HUDEP-2 (cell line): ENCODE measurements at regions not wholly inside any gene's neighbourhood (a gene's known extent, or its start where the extent isn't known, plus 50 kb on each side); places are given as distances from the start of the nearest gene placed in this dataset.

ENCODE experiments used
- DNase-seq, 76 experiments: peaks; one replicate each; lab custom pipeline; 2025; ENCODE audit not compliant: unreplicated experiment in 76 of 76; lab: John Stamatoyannopoulos, UW

GRCh38 chr6:113351173-113351834 lies 505.8 kb upstream of the MARCKS start:
- peak in 5 of 76 experiments; percentile 5 to 26 (median 17) for DNase-seq

DNA sequence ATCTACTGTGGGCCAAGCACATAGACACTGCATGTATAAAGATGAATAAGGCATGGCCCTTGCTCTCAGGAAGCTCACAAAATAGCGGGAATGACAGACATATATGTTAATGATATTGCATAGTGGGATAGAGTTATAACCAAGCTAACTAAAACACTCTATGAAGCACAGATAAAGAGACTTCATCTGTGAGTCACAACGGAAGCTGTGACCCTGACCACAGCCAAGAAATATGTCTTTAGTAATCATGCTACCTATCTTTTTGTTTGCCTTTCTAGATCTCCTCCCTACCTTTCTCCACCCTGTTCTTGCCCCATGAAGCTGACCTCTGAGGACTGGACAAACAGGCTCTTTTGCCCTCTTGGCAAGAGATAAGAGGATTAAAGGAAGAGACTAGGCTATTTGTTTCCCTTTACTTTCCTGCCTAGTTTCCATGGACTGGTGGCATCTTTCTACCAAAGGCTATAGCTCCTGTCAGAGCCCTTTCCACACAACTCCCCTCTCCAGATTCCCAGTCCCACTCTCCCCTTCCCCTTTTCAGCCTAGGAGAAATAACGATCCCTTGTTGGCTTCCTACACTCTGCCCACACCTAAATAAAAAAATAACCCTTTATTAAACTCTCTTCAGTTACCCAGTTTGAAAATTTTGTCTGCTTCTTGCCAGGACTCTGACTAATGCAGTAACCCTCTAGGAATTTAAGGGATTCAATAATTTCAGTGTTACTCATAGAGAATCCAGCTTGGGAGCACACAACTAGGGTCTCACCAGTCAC lies 504.9 kb upstream of the MARCKS start:
- peak in 5 of 76 experiments; percentile 6 to 49 (median 21) for DNase-seq

GRCh38 chr6:113352831-113353230 lies 504.3 kb upstream of the MARCKS start:
- DNase-seq, result no peak

- DNase-seq, result no peak
These were observed 503.8 kb upstream of the MARCKS start for GRCh38 chr6:113353392-113353791.

- no peak for DNase-seq
These were observed 502.8 kb upstream of the MARCKS start for GRCh38 chr6:113354204-113354895.

- DNase-seq, result no peak
These were observed 501.0 kb upstream of the MARCKS start for GRCh38 chr6:113356139-113356538.

- no peak for DNase-seq
These were observed 500.1 kb upstream of the MARCKS start for GRCh38 chr6:113357041-113357440.

GRCh38 chr6:113358063-113358583 lies 499.0 kb upstream of the MARCKS start:
- no peak for DNase-seq

DNA sequence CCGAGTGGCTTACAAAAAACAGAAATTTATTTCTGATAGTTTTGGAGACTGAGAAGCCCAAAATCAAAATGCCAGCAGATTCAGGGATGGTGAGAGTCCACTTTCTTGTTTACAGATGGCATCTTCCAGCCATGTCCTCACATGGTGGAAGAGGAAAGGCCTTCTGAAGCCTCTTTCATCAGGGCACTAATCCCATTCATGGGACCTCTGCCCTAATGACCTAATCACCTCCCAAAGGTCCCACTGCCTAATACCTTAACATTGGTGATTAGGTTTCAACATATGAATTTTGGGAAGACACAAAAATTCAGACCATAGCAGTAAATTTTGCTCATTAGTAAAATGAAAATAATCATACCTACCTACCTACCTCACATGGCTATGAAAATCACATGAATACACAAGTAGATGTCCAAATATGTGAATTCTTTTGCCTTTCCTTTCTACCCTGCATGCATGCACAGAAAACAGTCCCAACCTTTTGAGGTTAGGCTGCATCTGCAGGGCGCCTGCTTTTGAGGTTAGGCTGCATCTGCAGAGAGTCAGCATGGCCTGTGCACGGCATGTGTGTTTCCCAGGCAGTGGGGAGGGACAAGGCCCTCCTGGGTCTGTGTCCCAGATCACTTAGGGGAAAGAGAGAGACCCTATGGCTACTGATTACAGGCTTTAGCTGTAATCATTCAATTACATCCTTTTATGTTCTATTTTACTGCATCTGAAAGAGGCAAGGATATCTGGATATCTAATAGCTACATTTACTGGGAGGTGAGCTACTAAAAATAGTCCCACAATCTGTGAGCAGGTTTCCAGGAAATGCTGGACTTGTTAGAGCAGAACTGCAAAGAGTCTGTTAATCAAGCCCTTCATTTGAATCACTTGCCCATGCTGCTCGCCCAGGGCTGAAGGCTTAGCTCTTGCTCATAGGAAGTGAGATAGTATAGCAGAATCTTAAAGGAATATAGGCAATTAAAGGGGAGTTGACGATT lies 497.7 kb upstream of the MARCKS start:
- DNase-seq, result no peak

- DNase-seq, result no peak
These were observed 496.0 kb upstream of the MARCKS start for GRCh38 chr6:113361014-113361645.

GRCh38 chr6:113362301-113363047 lies 494.7 kb upstream of the MARCKS start:
- DNase-seq, result peak in 3 of 76 experiments; percentile 11 to 33 (median 13)

GRCh38 chr6:113363048-113363798 lies 493.9 kb upstream of the MARCKS start:
- DNase-seq, result no peak

DNA sequence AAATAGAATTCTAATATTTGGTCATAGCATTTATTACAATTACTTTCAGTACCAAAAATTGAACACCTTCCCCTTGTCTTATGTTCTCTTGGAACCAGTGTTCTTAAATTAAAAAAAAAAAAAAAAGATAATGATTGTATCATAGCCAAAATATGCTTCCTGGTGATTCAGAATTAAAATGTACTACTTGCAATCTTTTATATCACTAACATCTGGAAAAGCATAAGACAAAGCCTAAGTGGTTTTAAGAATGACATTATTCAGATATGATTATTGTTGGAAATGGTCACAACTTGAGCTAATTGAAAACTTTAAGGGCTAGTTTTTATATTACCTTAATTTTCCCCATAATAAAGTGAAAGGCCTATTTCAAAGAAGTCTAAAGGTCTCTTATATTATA lies 493.3 kb upstream of the MARCKS start:
- DNase-seq, result no peak

DNA sequence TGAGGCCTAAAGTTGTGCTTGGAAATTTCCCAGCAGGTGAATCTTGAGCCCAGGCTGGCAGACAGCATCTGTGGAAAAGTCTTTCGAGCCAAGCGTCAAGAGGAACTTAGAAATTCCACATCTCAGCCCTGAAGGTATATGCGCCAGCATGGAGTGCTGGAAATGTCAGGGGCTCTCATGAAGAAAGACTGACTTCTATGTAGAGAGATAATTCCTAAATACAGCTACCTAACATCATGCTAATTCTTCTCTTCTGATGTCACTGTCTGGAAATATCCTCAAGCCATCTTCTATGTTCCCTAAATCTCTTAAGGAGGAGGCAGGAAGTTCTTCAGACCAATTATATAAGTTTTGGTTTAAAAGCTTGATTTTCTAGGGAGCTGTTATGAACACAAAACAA lies 492.4 kb upstream of the MARCKS start:
- no peak for DNase-seq

- no peak for DNase-seq
These were observed 492.0 kb upstream of the MARCKS start for GRCh38 chr6:113365191-113365590.

DNA sequence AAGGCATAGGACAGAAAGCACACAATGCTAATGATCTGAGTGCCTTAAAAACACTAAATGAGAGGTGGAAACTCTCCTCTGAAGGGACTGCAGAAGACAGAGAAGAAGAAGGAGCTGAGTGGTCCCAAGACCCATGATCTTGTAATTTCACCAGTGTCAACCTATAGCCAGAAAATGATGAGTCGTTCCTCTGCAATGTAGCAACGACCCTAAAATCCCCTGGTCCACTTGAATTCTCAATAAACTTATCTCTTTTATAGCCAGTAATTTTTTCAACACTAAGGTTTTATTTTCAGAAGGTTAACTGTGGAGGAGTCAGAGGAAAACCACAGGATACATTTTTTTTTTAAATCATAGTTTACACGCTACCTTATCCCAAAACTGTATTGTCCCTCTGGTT lies 490.6 kb upstream of the MARCKS start:
- no peak for DNase-seq

DNA sequence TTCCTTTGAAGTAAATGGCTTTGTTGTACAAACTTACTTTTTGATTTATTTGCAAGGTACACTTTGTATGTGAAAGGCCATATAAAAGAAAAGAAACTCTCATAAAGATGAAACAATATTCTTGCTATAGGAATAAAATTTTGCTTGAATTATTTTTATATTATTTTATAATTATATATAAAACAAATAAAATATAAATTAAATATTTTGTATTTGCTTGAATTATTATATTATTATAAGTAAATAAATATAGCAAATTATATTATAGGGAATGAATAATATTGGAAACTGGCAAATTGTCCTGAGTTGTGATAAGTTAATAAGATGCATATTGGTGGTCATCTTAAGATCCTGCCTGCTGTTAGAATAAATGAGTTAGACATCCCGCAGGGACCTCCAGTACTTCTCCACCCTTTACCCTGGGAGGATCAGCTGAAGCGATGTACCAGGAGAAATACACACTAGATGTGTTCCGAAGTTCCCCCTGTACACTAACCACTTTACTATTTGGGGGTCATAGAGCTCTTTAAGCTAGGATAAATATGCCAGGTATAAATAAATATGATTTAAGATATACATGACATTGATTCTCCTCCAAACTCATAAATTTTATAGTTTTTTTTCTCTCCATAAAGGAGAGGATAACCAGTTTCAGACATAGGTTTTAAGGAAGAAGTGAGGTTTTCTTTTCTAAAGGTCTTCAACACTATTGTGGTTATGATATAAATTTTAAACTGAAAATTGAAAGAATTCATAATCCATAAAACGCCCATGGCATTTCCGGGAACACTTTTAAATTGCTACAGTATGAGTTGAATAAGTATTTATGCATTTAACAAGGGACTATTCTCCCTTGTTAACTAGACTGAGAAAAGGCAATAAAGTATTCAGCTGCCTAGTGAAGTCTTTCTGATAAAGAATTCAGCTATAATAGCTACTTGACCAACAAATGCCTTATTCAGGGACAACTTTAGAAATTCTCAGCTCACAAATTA lies 486.3 kb upstream of the MARCKS start:
- DNase-seq, result no peak
